ENCODE measurements at regions not wholly inside any gene's neighbourhood (a gene's known extent, or its start where the extent isn't known, plus 50 kb on each side); places are given as distances from the start of the nearest gene placed in this dataset.
"Not testable (repeated sequence)": the region's sequence is repeated elsewhere in the genome, so short reads cannot be mapped to it uniquely, and the experiment has no call there.

- TF ChIP-seq POLR2A (IDR thresholded peaks at IDR 0.05; ENCODE audit: low read depth), result not testable (repeated sequence)
- TF ChIP-seq, protein P1, sequence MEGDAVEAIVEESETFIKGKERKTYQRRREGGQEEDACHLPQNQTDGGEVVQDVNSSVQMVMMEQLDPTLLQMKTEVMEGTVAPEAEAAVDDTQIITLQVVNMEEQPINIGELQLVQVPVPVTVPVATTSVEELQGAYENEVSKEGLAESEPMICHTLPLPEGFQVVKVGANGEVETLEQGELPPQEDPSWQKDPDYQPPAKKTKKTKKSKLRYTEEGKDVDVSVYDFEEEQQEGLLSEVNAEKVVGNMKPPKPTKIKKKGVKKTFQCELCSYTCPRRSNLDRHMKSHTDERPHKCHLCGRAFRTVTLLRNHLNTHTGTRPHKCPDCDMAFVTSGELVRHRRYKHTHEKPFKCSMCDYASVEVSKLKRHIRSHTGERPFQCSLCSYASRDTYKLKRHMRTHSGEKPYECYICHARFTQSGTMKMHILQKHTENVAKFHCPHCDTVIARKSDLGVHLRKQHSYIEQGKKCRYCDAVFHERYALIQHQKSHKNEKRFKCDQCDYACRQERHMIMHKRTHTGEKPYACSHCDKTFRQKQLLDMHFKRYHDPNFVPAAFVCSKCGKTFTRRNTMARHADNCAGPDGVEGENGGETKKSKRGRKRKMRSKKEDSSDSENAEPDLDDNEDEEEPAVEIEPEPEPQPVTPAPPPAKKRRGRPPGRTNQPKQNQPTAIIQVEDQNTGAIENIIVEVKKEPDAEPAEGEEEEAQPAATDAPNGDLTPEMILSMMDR (IDR thresholded peaks at IDR 0.05), result not testable (repeated sequence)
Observed at GRCh38 chr7:76926416-76926815, 105.7 kb downstream of the SPDYE17 start.

Data from esophagus muscularis mucosa (tissue), 3 donors.